Osteocyte (in vitro differentiated cells): ENCODE measurements at regions not wholly inside any gene's neighbourhood (a gene's known extent, or its start where the extent isn't known, plus 50 kb on each side); places are given as distances from the start of the nearest gene placed in this dataset.

Source experiments
- DNase-seq: peaks from one replicate; pipeline ENCODE4 v3.0.0; 2021; ENCODE audit warnings: mixed read lengths; ENCODE audit not compliant: unreplicated experiment; ENCODE audit errors: extremely low spot score
- H3K27ac Mint-ChIP-seq: one replicate; pipeline ENCODE4 v1.8.0; 2021; ENCODE audit warnings: mild to moderate bottlenecking, mixed read lengths; ENCODE audit not compliant: unreplicated experiment
- H3K27me3 Mint-ChIP-seq: one replicate; pipeline ENCODE4 v1.8.0; 2021; ENCODE audit warnings: mixed read lengths; ENCODE audit not compliant: unreplicated experiment
- H3K36me3 Mint-ChIP-seq: one replicate; pipeline ENCODE4 v1.8.0; 2021; ENCODE audit warnings: mixed read lengths; ENCODE audit not compliant: unreplicated experiment
- H3K4me1 Mint-ChIP-seq: one replicate; pipeline ENCODE4 v1.8.0; 2021; ENCODE audit warnings: mixed read lengths; ENCODE audit not compliant: unreplicated experiment
- H3K4me3 Mint-ChIP-seq: one replicate; pipeline ENCODE4 v1.8.0; 2021; ENCODE audit warnings: mild to moderate bottlenecking, moderate library complexity, mixed read lengths; ENCODE audit not compliant: unreplicated experiment
- H3K9me3 Mint-ChIP-seq: one replicate; pipeline ENCODE4 v1.8.0; 2021; ENCODE audit warnings: mixed read lengths; ENCODE audit not compliant: unreplicated experiment
- TF ChIP-seq, protein P1 (sequence below): fragments of 200-600 bp; sonication (generic); IDR thresholded peaks from 2 replicates; pipeline ENCODE4 v1.5.0; 2021; ENCODE audit warnings: antibody characterized with exemption, mild to moderate bottlenecking, moderate library complexity

GRCh38 chr9:87798261-87798833 is 72.4 kb downstream of the CTSL start:
- TF ChIP-seq, protein P1, sequence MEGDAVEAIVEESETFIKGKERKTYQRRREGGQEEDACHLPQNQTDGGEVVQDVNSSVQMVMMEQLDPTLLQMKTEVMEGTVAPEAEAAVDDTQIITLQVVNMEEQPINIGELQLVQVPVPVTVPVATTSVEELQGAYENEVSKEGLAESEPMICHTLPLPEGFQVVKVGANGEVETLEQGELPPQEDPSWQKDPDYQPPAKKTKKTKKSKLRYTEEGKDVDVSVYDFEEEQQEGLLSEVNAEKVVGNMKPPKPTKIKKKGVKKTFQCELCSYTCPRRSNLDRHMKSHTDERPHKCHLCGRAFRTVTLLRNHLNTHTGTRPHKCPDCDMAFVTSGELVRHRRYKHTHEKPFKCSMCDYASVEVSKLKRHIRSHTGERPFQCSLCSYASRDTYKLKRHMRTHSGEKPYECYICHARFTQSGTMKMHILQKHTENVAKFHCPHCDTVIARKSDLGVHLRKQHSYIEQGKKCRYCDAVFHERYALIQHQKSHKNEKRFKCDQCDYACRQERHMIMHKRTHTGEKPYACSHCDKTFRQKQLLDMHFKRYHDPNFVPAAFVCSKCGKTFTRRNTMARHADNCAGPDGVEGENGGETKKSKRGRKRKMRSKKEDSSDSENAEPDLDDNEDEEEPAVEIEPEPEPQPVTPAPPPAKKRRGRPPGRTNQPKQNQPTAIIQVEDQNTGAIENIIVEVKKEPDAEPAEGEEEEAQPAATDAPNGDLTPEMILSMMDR, result no peak
- H3K4me1 Mint-ChIP-seq, result no peaks in the 10 kb centered on the region
- no peaks in the 10 kb centered on the region for H3K36me3 Mint-ChIP-seq
- peaks cover 43% of the 10 kb centered on the region for H3K27me3 Mint-ChIP-seq
- H3K27ac Mint-ChIP-seq, result no peak overlapping the region
- no peaks in the 10 kb centered on the region for H3K9me3 Mint-ChIP-seq
- peak; percentile 21 for DNase-seq
- H3K4me3 Mint-ChIP-seq, result no peak overlapping the region

- no peaks in the 10 kb centered on the region for H3K36me3 Mint-ChIP-seq
- no peak overlapping the region for H3K4me3 Mint-ChIP-seq
- TF ChIP-seq, protein P1, result no peak
- no peak for DNase-seq
- no peak overlapping the region for H3K27ac Mint-ChIP-seq
- peaks cover 53% of the 10 kb centered on the region for H3K27me3 Mint-ChIP-seq
- no peaks in the 10 kb centered on the region for H3K4me1 Mint-ChIP-seq
- no peaks in the 10 kb centered on the region for H3K9me3 Mint-ChIP-seq
Measured at GRCh38 chr9:87799503-87799902, 73.6 kb downstream of the CTSL start.

- TF ChIP-seq, protein P1, result no peak
- H3K4me1 Mint-ChIP-seq, result no peaks in the 10 kb centered on the region
Measured at GRCh38 chr9:87800456-87800855, 74.5 kb downstream of the CTSL start.

DNA sequence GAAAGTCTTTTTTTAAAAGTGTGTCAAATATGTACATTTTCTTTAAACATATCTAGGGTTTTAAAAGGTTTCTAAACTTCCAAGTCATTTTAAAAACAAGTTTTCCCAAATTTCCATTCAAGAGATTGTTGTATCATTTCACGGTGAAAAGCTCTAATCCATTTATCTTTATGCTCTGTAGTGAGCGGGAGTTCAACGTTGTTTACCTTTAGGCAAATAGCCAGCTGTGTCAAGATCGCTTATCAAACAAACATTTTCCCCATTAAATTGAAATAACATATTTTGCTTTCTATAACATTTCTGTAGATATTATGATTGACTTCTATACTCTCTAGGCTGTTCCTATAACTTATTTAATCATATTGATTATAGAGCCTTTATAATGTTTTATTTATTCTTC is 75.1 kb downstream of the CTSL start:
- no peak for DNase-seq

More at GRCh38 chr9:87800456-87800855, 74.5 kb downstream of the CTSL start:
- Mint-ChIP-seq H3K9me3 (no peaks in the 10 kb centered on the region), H3K27me3 (peaks cover 58% of the 10 kb centered on the region), H3K27ac (no peak overlapping the region), H3K36me3 (no peaks in the 10 kb centered on the region), H3K4me3 (no peak overlapping the region)
- peak; percentile 70 for DNase-seq

DNA sequence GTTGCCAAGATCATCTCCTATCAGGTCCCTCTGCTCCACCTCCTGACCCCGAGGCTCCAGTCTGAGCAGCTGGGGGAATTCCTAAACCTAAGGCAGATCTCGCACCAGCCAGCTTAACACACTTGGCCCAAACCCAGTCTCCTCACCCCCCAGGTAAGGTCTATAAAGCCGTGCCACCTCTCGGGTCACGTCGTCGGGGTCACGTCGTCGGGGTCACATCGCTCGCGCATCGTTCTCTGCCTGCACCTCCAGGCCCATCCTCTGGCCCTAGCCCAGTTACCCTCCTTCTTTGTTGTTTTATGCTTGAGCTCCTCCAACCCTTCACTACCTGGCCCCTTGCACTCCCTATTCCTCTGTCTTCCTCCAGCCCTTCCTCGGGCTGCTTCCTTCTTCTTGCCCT is 77.2 kb downstream of the CTSL start:
- TF ChIP-seq, protein P1, result no peak
- Mint-ChIP-seq H3K4me1 (no peaks in the 10 kb centered on the region), H3K4me3 (no peak overlapping the region), H3K27me3 (peaks cover 71% of the 10 kb centered on the region), H3K36me3 (no peaks in the 10 kb centered on the region), H3K9me3 (no peaks in the 10 kb centered on the region), H3K27ac (no peak overlapping the region)
- no peak for DNase-seq

More for the DNA sequence above, 75.1 kb downstream of the CTSL start:
- TF ChIP-seq, protein P1, result no peak
- Mint-ChIP-seq H3K27ac (no peak overlapping the region), H3K4me3 (no peak overlapping the region), H3K9me3 (no peaks in the 10 kb centered on the region), H3K4me1 (no peaks in the 10 kb centered on the region), H3K36me3 (no peaks in the 10 kb centered on the region), H3K27me3 (peaks cover 63% of the 10 kb centered on the region)
